Ovary (tissue), 3 donors: ENCODE measurements at regions not wholly inside any gene's neighbourhood (a gene's known extent, or its start where the extent isn't known, plus 50 kb on each side); places are given as distances from the start of the nearest gene placed in this dataset.

Source experiments
- POLR2A ChIP-seq: fragments of 450-650 bp; IDR thresholded peaks from one replicate; pipeline ENCODE4 v1.6.1; 2017; ENCODE audit warnings: antibody characterized with exemption, mild to moderate bottlenecking, moderate library complexity
- TF ChIP-seq, protein P1 (sequence below), 3 donors: fragments of 450-650 bp in 2 of 3; fragments of 200-600 bp in 1 of 3; IDR thresholded peaks; one replicate each; pipeline versions ENCODE4 v1.5.1 to v1.8.0; 2016 to 2022; ENCODE audit warnings: antibody characterized with exemption in 3 of 3, mild to moderate bottlenecking in 1 of 3
- donor health status: DM: no; HTN: no; CAD: no.

DNA sequence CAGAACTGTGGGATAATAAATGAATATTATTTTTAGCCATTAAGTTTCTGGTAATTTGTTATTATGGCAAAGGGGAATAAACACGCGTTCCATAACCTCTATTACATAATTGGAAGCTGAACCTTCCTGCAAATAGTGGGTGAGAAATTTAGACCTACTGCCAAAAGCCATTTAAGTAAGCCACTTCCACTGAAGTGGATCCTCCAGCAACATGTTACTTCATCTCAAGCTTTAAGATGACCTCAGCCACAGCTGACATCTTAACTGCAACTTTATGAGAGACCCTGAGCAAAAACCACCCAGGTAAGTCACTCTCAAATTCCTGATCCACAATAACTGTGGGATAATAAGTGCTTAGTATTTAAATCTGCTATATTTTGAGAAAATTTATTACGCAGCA is 1048.6 kb downstream of the FAM133A start:
- TF ChIP-seq, protein P1, sequence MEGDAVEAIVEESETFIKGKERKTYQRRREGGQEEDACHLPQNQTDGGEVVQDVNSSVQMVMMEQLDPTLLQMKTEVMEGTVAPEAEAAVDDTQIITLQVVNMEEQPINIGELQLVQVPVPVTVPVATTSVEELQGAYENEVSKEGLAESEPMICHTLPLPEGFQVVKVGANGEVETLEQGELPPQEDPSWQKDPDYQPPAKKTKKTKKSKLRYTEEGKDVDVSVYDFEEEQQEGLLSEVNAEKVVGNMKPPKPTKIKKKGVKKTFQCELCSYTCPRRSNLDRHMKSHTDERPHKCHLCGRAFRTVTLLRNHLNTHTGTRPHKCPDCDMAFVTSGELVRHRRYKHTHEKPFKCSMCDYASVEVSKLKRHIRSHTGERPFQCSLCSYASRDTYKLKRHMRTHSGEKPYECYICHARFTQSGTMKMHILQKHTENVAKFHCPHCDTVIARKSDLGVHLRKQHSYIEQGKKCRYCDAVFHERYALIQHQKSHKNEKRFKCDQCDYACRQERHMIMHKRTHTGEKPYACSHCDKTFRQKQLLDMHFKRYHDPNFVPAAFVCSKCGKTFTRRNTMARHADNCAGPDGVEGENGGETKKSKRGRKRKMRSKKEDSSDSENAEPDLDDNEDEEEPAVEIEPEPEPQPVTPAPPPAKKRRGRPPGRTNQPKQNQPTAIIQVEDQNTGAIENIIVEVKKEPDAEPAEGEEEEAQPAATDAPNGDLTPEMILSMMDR (IDR thresholded peaks at IDR 0.05): no peak
- no peak for TF ChIP-seq POLR2A
